ENCODE measurements at regions not wholly inside any gene's neighbourhood (a gene's known extent, or its start where the extent isn't known, plus 50 kb on each side); places are given as distances from the start of the nearest gene placed in this dataset.
A peak's percentile ranks its signal among the peaks of the same experiment; 100 is the strongest.
"Not testable (repeated sequence)": the region's sequence is repeated elsewhere in the genome, so short reads cannot be mapped to it uniquely, and the experiment has no call there.

DNA sequence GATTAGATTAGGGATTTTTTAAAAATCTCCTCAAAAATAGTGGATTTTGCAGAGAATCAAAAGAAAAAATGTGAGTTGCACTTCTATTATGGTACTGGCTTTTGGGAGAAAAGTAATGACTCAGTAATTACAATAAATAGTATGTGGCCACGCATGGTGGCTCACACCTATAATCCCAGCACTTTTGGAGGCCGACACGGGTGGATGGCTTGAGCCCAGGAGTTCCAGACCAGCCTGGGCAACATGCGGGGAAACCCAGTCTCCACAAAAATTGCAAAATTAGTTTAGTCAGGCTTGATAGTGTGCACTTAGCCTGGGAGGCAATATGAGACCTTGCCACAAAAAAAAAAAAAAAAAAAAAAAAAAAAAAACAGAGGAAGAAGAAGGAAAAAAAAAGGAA, 1098.2 kb downstream of the ZPLD1 start:
- H3K4me3 ChIP-seq (ENCODE audit: low read length), result no peak overlapping the region
- TF ChIP-seq, protein P1, sequence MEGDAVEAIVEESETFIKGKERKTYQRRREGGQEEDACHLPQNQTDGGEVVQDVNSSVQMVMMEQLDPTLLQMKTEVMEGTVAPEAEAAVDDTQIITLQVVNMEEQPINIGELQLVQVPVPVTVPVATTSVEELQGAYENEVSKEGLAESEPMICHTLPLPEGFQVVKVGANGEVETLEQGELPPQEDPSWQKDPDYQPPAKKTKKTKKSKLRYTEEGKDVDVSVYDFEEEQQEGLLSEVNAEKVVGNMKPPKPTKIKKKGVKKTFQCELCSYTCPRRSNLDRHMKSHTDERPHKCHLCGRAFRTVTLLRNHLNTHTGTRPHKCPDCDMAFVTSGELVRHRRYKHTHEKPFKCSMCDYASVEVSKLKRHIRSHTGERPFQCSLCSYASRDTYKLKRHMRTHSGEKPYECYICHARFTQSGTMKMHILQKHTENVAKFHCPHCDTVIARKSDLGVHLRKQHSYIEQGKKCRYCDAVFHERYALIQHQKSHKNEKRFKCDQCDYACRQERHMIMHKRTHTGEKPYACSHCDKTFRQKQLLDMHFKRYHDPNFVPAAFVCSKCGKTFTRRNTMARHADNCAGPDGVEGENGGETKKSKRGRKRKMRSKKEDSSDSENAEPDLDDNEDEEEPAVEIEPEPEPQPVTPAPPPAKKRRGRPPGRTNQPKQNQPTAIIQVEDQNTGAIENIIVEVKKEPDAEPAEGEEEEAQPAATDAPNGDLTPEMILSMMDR (conservative IDR thresholded peaks at IDR 0.05; ENCODE audit: low read length), result no peak

DNA sequence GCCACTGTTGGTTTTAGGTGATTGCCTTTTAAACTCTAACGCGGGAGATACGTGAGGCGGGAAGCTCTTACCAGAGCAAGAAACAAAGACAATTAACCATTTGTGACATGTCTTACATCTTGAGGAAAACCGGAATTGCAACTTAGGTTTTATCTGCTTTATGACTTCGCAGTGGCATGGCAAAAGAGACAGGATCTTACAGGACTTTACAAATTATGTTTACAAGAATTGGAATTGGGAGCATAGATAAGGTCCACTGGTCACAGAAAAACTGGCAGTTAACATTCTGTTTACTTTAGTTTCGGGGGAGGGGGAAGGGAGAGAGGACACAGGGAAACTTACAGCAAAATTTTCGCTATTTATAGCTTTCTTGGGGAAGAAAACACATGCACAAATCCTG, 1119.6 kb downstream of the ZPLD1 start:
- TF ChIP-seq, protein P1 (conservative IDR thresholded peaks at IDR 0.05; ENCODE audit: low read length), result no peak
- no peak overlapping the region for H3K4me3 ChIP-seq (ENCODE audit: low read length)

More for the DNA sequence above, 1098.2 kb downstream of the ZPLD1 start:
- DNase-seq (ENCODE audit: low read depth), result no peak

DNA sequence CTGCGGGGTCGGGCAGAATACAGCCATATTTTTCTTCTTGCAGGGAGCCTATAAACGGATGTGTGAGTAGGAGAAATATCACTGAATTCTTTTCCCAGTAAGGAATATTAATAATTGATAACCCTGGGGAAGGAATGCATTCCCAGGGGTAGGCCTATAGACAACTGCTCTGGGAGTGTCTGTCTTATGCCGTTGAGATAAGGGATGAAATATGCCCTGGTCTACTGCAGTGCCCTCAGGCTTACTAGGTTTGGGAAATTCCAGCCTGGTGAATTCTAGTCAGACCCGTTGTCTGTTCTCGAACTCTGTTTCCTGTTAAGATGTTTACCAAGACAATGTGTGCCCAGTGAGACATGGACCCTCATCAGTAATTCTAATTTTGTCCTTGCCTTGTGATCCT, 1129.3 kb downstream of the ZPLD1 start:
- not testable (repeated sequence) for H3K4me3 ChIP-seq (ENCODE audit: low read length); DNase-seq (ENCODE audit: low read depth)

More for the DNA sequence above, 1119.6 kb downstream of the ZPLD1 start:
- no peak for DNase-seq (ENCODE audit: low read depth)

DNA sequence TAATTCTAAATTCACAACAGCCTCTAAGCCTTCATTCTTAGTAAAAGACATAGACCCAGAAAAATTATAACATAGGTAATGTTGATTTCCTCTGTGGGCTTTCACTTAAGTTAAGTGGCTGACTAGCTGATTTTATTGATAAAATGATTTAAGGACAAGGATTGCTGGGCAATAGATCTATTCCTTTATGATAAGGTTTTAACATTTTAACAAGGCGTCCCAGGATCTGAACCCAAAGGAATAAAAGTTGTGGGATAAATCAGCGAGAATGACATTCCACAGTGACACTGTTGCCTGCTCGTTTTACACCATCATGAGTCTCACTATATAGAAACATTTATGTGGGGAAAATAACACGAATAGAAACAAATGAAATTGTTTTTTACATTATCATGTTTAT, 1151.0 kb downstream of the ZPLD1 start:
- no peak for DNase-seq (ENCODE audit: low read depth)
- TF ChIP-seq, protein P1 (conservative IDR thresholded peaks at IDR 0.05; ENCODE audit: low read length), result no peak
- no peak overlapping the region for H3K4me3 ChIP-seq (ENCODE audit: low read length)

DNA sequence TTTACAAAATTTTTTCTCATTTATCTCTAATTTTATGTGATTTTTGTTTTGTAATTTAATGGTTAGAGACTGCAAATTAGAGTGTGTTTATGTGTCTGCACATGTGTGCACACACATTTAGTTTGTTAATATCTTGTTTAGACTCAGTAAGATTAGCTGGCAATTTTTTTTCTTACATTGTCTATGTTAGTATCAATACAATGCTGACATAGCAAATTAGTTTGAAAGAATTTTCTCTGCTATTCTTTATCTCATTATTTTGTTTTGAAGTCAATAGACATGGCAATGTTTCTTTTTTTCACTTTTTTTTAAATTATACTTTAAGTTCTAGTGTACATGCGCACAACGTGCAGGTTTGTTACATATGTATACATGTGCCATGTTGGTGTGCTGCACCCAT, 1155.0 kb downstream of the ZPLD1 start:
- no peak overlapping the region for H3K4me3 ChIP-seq (ENCODE audit: low read length)
- no peak for DNase-seq (ENCODE audit: low read depth)
- TF ChIP-seq, protein P1 (conservative IDR thresholded peaks at IDR 0.05; ENCODE audit: low read length), result no peak

DNA sequence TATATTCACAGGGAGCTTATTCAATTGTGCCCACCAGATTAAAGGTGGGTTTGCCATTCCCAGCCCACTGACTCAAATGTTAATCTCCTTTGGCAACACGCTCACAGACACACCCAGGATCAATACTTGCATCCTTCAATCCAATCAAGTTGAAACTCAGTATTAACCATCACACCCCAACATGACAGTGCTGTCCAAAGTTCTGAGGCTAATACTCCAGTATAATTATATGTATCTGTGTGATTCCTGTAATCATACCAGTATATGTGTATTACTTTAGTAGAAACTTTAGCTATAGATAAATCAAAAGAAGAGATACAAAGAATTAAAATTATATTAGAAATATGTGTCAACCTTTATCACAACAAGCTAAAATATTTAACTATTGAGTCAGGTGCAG, 1166.0 kb downstream of the ZPLD1 start:
- TF ChIP-seq, protein P1 (conservative IDR thresholded peaks at IDR 0.05; ENCODE audit: low read length), result no peak
- H3K4me3 ChIP-seq (ENCODE audit: low read length), result no peak overlapping the region
- no peak for DNase-seq (ENCODE audit: low read depth)

DNA sequence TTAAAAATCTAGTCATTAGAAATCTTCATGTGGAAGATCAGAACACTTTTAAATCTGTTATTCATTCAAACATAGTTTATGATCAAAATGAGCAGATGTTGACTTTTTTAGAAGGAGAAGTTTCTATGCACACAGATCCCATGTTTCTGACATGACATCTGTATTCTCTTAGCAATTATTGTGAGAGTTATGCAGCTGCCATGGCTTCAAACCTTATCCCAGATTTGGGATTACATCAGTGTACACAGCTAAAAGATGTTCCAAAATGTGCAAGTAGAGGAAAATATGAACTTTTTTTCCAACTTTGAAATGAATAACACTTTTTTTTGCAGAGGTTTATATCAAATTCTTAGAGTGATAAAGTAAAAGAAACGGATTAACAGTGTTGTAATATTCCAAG, 1166.9 kb downstream of the ZPLD1 start:
- no peak overlapping the region for H3K4me3 ChIP-seq (ENCODE audit: low read length)
- DNase-seq (ENCODE audit: low read depth), result no peak
- TF ChIP-seq, protein P1 (conservative IDR thresholded peaks at IDR 0.05; ENCODE audit: low read length), result no peak

DNA sequence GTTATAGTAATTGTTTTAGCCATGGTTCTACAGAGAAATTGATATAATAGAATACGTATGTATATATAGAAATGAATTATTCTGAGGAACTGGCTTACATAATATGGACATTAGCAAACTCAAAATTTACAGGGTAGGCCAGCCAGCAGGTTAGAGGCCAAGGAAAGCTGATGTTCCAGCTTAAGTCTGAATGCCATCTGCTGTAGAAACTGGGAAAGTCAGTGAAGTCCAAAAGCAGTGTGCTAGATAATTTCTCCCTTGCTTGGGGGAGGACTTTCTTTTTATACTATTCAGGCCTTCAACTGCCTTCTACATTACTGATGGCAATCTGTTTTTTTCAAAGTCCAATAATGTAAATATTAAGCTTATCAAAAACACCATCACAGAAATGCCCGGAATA, 1174.7 kb downstream of the ZPLD1 start:
- H3K4me3 ChIP-seq (ENCODE audit: low read length), result no peak overlapping the region
- peak; percentile 1 for DNase-seq (ENCODE audit: low read depth)
- TF ChIP-seq, protein P1 (conservative IDR thresholded peaks at IDR 0.05; ENCODE audit: low read length), result no peak
